ENCODE measurements at regions not wholly inside any gene's neighbourhood (a gene's known extent, or its start where the extent isn't known, plus 50 kb on each side); places are given as distances from the start of the nearest gene placed in this dataset.

DNA sequence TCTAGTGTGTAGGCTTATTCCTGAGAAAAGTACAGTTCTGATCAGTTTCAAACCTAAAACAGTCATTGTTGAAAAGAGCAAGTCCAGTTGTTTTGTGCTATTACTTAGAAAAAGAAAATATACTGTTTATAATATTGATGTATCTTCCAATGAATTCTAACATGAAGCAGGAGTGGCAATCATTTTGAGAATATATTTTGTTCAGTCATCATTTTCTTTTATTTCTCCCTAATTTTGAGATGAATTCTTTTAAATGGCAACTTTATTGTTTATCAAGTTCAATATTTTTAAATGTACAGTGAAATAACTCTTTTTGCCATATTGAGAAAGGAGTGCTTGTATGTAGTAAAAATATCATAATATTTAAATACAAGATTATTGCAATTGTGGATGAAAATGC is 862.2 kb upstream of the MDGA2 start:
- Histone ChIP-seq H3T11ph (ENCODE audit: low read length) (no peak overlapping the region), H3K18ac (ENCODE audit: insufficient read length, low read depth, low read length) (no peak overlapping the region), H3K23ac (ENCODE audit: insufficient read length, low read depth, low read length) (no peak overlapping the region), H2AK5ac (ENCODE audit: insufficient read length, low read length) (no peak overlapping the region), H3K27ac (ENCODE audit: insufficient read length, low read depth, low read length) (no peak overlapping the region), H3K27me3 (ENCODE audit: insufficient read depth, low read length) (no peaks in the 10 kb centered on the region), H2AFZ (ENCODE audit: low read length) (no peak overlapping the region), H3K9me3 (ENCODE audit: control insufficient read depth, low read depth, low read length) (no peaks in the 10 kb centered on the region), H2BK5ac (ENCODE audit: insufficient read length, low read length) (no peak overlapping the region), H4K20me1 (ENCODE audit: control insufficient read depth, insufficient read depth, insufficient read length) (no peaks in the 10 kb centered on the region), H3K4ac (ENCODE audit: low read depth, low read length) (no peak overlapping the region), H2BK12ac (ENCODE audit: insufficient read length, low read depth, low read length) (no peak overlapping the region), H3K14ac (ENCODE audit: insufficient read depth, low read length) (no peak overlapping the region), H4K91ac (ENCODE audit: insufficient read length, low read depth, low read length) (no peak overlapping the region), H3K9ac (ENCODE audit: extremely low read depth, insufficient read length, low read length) (no peak overlapping the region), H2BK120ac (ENCODE audit: low read depth, low read length, poor library complexity, severe bottlenecking) (no peak overlapping the region), H4K8ac (replicated peaks; ENCODE audit: insufficient read length, low read depth, low read length) (no peak overlapping the region), H2BK20ac (ENCODE audit: low read depth, low read length, poor library complexity, severe bottlenecking) (no peak overlapping the region), H2BK15ac (ENCODE audit: low read depth, low read length) (no peak overlapping the region), H3K79me2 (ENCODE audit: insufficient read depth, low read length) (no peaks in the 10 kb centered on the region), H3K79me1 (ENCODE audit: insufficient read depth, low read depth, low read length, poor library complexity, severe bottlenecking) (no peaks in the 10 kb centered on the region), H4K5ac (ENCODE audit: insufficient read length, low read depth, low read length) (no peak overlapping the region), H3K4me1 (ENCODE audit: insufficient read depth, low read length) (no peaks in the 10 kb centered on the region), H3K23me2 (ENCODE audit: insufficient read length, low read depth, low read length, poor library complexity, severe bottlenecking) (no peaks in the 10 kb centered on the region), H3K56ac (ENCODE audit: insufficient read length, low read depth, low read length) (no peak overlapping the region), H3K4me2 (ENCODE audit: insufficient read depth, insufficient read length, low read length) (no peak overlapping the region)
- no peak for DNase-seq
- peaks cover 0 to 4% of the 10 kb centered on the region in 2 experiments; a peak in 1 of 4 replicates for H3K4me1 Mint-ChIP-seq
- no peaks in the 10 kb centered on the region; a peak in 1 of 7 replicates for H3K36me3 Mint-ChIP-seq (ENCODE audit: insufficient read depth in 1 of 3, low read depth in 3 of 3)
- no peak overlapping the region for H3K27ac Mint-ChIP-seq
- H3K9me3 Mint-ChIP-seq, result no peaks in the 10 kb centered on the region
- TF ChIP-seq CTCF (conservative IDR thresholded peaks at IDR 0.05), result no peak
- no peaks in the 10 kb centered on the region for H3K27me3 Mint-ChIP-seq (ENCODE audit: low read depth)
- H3K4me3 Mint-ChIP-seq, result no peak overlapping the region

Measured in H9 (cell line).